HCT116 (cell line): ENCODE measurements at regions not wholly inside any gene's neighbourhood (a gene's known extent, or its start where the extent isn't known, plus 50 kb on each side); places are given as distances from the start of the nearest gene placed in this dataset.

Experiments
- ATAC-seq: fragments of 200-7000 bp; cut with Tn5 transposase; 2 replicates; pipeline ENCODE4 v1.9.1; 2020; ENCODE audit warnings: mild to moderate bottlenecking, moderate library complexity
- BruUV-seq: library from RNA; stranded (reverse); fragments of 400-500 nt; replicated peaks from 2 replicates; lab custom pipeline; 2021; lab: Mats Ljungman, UMichigan
- CTCF ChIA-PET: fragments of 300-600 bp; sonication (Branson Sonifier 250); formaldehyde crosslinking; loops from one replicate; lab custom pipeline; 2021; ENCODE audit warnings: antibody characterized with exemption; lab: Charles Lee
- POLR2A ChIA-PET: fragments of 300-600, 350-600 bp; sonication (Branson Sonifier 250); formaldehyde crosslinking; loops from one replicate; lab custom pipeline; 2021; ENCODE audit warnings: antibody characterized with exemption; lab: Charles Lee
- RAD21 ChIA-PET, 2 experiments: fragments of 300-600 bp; sonication (Branson Sonifier 250); formaldehyde crosslinking; loops; one replicate each; lab custom pipeline; 2023; ENCODE audit warnings: low total read pairs in 2 of 2; ENCODE audit not compliant: uncharacterized antibody in 2 of 2, unreplicated experiment in 2 of 2, low non-redundant PET in 1 of 2; lab: Charles Lee
- DNase-seq: peaks from one replicate; pipeline ENCODE4 v3.0.0-alpha.2; 2010; ENCODE audit warnings: low read depth, low spot score
- H2AFZ ChIP-seq: fragments of 200-600 bp; shearing (Covaris generic), sonication (generic); 2 replicates; pipeline ENCODE4 v1.6.1; 2017; ENCODE audit warnings: low read depth, mixed run types, mixed read lengths, antibody characterized with exemption, low read length; ENCODE audit not compliant: poor library complexity, severe bottlenecking
- H3K27ac ChIP-seq: 2 replicates; pipeline ENCODE4 v1.5.1; 2012; ENCODE audit warnings: low read depth, low read length
- H3K27me3 ChIP-seq: fragments of 200-600 bp; sonication (generic); 2 replicates; pipeline ENCODE4 v1.6.1; 2016; ENCODE audit warnings: mixed run types, low read length, mixed read lengths; ENCODE audit not compliant: insufficient read depth
- H3K36me3 ChIP-seq, 2 experiments: fragments of 200-500 bp in 1 of 2; fragments of 200-600 bp in 1 of 2; sonication (Bioruptor generic) in 1 of 2; sonication (generic) in 1 of 2; 2 replicates each; pipeline versions ENCODE4 v1.5.1 to v1.6.1; 2014 to 2016; ENCODE audit warnings: low read length in 2 of 2, inconsistent platforms in 1 of 2, mixed read lengths in 1 of 2, mixed run types in 1 of 2; ENCODE audit not compliant: insufficient read depth in 2 of 2, control insufficient read depth in 1 of 2
- H3K4me1 ChIP-seq, 2 experiments: fragments of 200-600 bp in 1 of 2; sonication (generic) in 1 of 2; 2 replicates each; pipeline versions ENCODE4 v1.5.1 to v1.6.1; 2012 to 2017; ENCODE audit warnings: low read length in 2 of 2, inconsistent platforms in 1 of 2, mild to moderate bottlenecking in 1 of 2, mixed read lengths in 1 of 2, mixed run types in 1 of 2, moderate library complexity in 1 of 2; ENCODE audit not compliant: insufficient read depth in 2 of 2, control insufficient read depth in 1 of 2
- H3K4me2 ChIP-seq: fragments of 200-600 bp; sonication (generic); 2 replicates; pipeline ENCODE4 v1.6.1; 2017; ENCODE audit warnings: mixed run types, low read length, mixed read lengths
- H3K4me3 ChIP-seq, 2 experiments: fragments of 200-600 bp in 1 of 2; sonication (generic) in 1 of 2; replicated peaks in 1 of 2; 2 replicates each; pipeline ENCODE4 v1.5.1; 2011 to 2016; ENCODE audit warnings: low read length in 2 of 2, control low read depth in 1 of 2, low read depth in 1 of 2, mild to moderate bottlenecking in 1 of 2, mixed read lengths in 1 of 2, mixed run types in 1 of 2
- H3K79me2 ChIP-seq: fragments of 200-600 bp; sonication (generic); 2 replicates; pipeline ENCODE4 v1.6.1; 2017; ENCODE audit warnings: mild to moderate bottlenecking, mixed run types, low read length, moderate library complexity, mixed read lengths; ENCODE audit not compliant: insufficient read depth
- H3K9ac ChIP-seq: fragments of 200-600 bp; sonication (generic); 2 replicates; pipeline ENCODE4 v1.6.1; 2016; ENCODE audit warnings: low read length, mixed read lengths
- H3K9me2 ChIP-seq: fragments of 200-600 bp; sonication (generic), shearing (Covaris generic); 2 replicates; pipeline ENCODE4 v1.6.1; 2017; ENCODE audit warnings: mixed run types, mild to moderate bottlenecking, moderate library complexity; ENCODE audit not compliant: insufficient read depth
- H3K9me3 ChIP-seq, 2 experiments: fragments of 200-500 bp in 1 of 2; fragments of 200-600 bp in 1 of 2; sonication (Bioruptor generic) in 1 of 2; sonication (generic) in 1 of 2; 2 replicates each; pipeline ENCODE4 v1.6.1; 2014 to 2017; ENCODE audit warnings: low read length in 2 of 2, mixed read lengths in 2 of 2, inconsistent platforms in 1 of 2, low read depth in 1 of 2, mild to moderate bottlenecking in 1 of 2, mixed run types in 1 of 2, moderate library complexity in 1 of 2; ENCODE audit not compliant: control insufficient read depth in 1 of 2, insufficient read depth in 1 of 2
- H4K20me1 ChIP-seq: fragments of 200-600 bp; sonication (generic), shearing (Covaris generic); 2 replicates; pipeline ENCODE4 v1.6.1; 2017; ENCODE audit warnings: mixed run types, mild to moderate bottlenecking, moderate library complexity; ENCODE audit not compliant: insufficient read depth
- ATF3 ChIP-seq: IDR thresholded peaks from 2 replicates; pipeline ENCODE4 v1.6.1; 2012
- CBX3 ChIP-seq: IDR thresholded peaks from 2 replicates; pipeline ENCODE4 v1.6.1; 2012; ENCODE audit warnings: low read depth
- CEBPB ChIP-seq: IDR thresholded peaks from 2 replicates; pipeline ENCODE4 v1.6.1; 2012; ENCODE audit warnings: low read depth
- EGR1 ChIP-seq: IDR thresholded peaks from 2 replicates; pipeline ENCODE4 v1.6.1; 2012; ENCODE audit warnings: low read depth
- ELF1 ChIP-seq: IDR thresholded peaks from 2 replicates; pipeline ENCODE4 v1.6.1; 2012; ENCODE audit warnings: low read depth, borderline replicate concordance
- EZH2 ChIP-seq: fragments of 200-600 bp; sonication (generic); IDR thresholded peaks from 2 replicates; pipeline ENCODE4 v1.6.1; 2017; ENCODE audit warnings: antibody characterized with exemption, mixed run types
- EZH2phosphoT487 ChIP-seq: fragments of 200-600 bp; IDR thresholded peaks from 2 replicates; pipeline ENCODE4 v1.6.1; 2018; ENCODE audit warnings: antibody characterized with exemption, borderline replicate concordance
- JUND ChIP-seq: IDR thresholded peaks from 2 replicates; pipeline ENCODE4 v1.6.1; 2012
- MAX ChIP-seq: IDR thresholded peaks from 2 replicates; pipeline ENCODE4 v1.6.1; 2012
- RAD21 ChIP-seq: IDR thresholded peaks from 2 replicates; pipeline ENCODE4 v1.6.1; 2012; ENCODE audit warnings: low read depth, mild to moderate bottlenecking
- REST ChIP-seq: IDR thresholded peaks from 2 replicates; pipeline ENCODE4 v1.6.1; 2012; ENCODE audit warnings: low read depth
- SIN3A ChIP-seq: IDR thresholded peaks from 2 replicates; pipeline ENCODE4 v1.6.1; 2012; ENCODE audit warnings: low read depth
- SP1 ChIP-seq: IDR thresholded peaks from 2 replicates; pipeline ENCODE4 v1.6.1; 2012; ENCODE audit warnings: low read depth
- SRF ChIP-seq: IDR thresholded peaks from 2 replicates; pipeline ENCODE4 v1.6.1; 2012; ENCODE audit warnings: low read depth
- TCF7L2 ChIP-seq: IDR thresholded peaks from 2 replicates; pipeline ENCODE4 v1.7.0; 2011; ENCODE audit warnings: borderline replicate concordance, inconsistent platforms; ENCODE audit not compliant: insufficient read depth, insufficient read length; ENCODE audit errors: extremely low read depth
- ZBTB33 ChIP-seq: IDR thresholded peaks from 2 replicates; pipeline ENCODE4 v1.6.1; 2011; ENCODE audit warnings: mild to moderate bottlenecking, low read length, moderate library complexity; ENCODE audit not compliant: insufficient replicate concordance; ENCODE audit errors: extremely low read depth
- ZNF274 ChIP-seq: fragments of 200-500 bp; sonication (Bioruptor generic); IDR thresholded peaks from 2 replicates; pipeline ENCODE4 v1.6.1; 2014; ENCODE audit warnings: mild to moderate bottlenecking, low read depth, low read length, inconsistent platforms
- intact Hi-C: fragments of 100-400 bp; cut with micrococcal nuclease; formaldehyde crosslinking; loops from 2 replicates; pipeline ENCODE4 v1.10.0; 2022

- ChIA-PET RAD21 (no interaction called here), CTCF (no interaction called here)
- intact Hi-C loops, result no loop called here
Measured at GRCh38 chr3:73188707-73189106, 127.2 kb downstream of the EBLN2 start.

More at GRCh38 chr3:73188707-73189106, 127.2 kb downstream of the EBLN2 start:
- no peaks in the 10 kb centered on the region for H3K4me1 ChIP-seq
- H3K27ac ChIP-seq, result no peak overlapping the region
- H3K4me2 ChIP-seq, result no peak overlapping the region
- ATAC-seq (no peak), DNase-seq (no peak)
- H3K36me3 ChIP-seq, result no peaks in the 10 kb centered on the region
- no peak overlapping the region for H2AFZ ChIP-seq
- H3K9me2 ChIP-seq, result no peaks in the 10 kb centered on the region
- H3K9me3 ChIP-seq, result no peaks in the 10 kb centered on the region
- H3K27me3 ChIP-seq, result peaks cover 18% of the 10 kb centered on the region
- no peak overlapping the region for H3K9ac ChIP-seq
- H4K20me1 ChIP-seq, result no peaks in the 10 kb centered on the region
- TF ChIP-seq SP1, result no peak
- TF ChIP-seq TCF7L2, result no peak
- TF ChIP-seq ZBTB33, result no peak
- no peak for TF ChIP-seq MAX
- no peak for TF ChIP-seq SRF
- TF ChIP-seq ELF1, result no peak
- no peak for TF ChIP-seq SIN3A
- no peak for TF ChIP-seq CEBPB
- TF ChIP-seq RAD21, result no peak
- no peak for TF ChIP-seq ATF3
- TF ChIP-seq JUND, result no peak
- TF ChIP-seq REST, result no peak
- TF ChIP-seq ZNF274, result no peak
- TF ChIP-seq EGR1, result no peak
- TF ChIP-seq EZH2, result no peak
- TF ChIP-seq CBX3, result no peak
- no peak for TF ChIP-seq EZH2phosphoT487
- POLR2A ChIA-PET, result no interaction called here
- H3K79me2 ChIP-seq, result no peaks in the 10 kb centered on the region
- no peak overlapping the region for H3K4me3 ChIP-seq
- BruUV-seq, result no TSS peak
